HG03039 (cell line): ENCODE measurements at regions not wholly inside any gene's neighbourhood (a gene's known extent, or its start where the extent isn't known, plus 50 kb on each side); places are given as distances from the start of the nearest gene placed in this dataset.

Experiments
- ATAC-seq: cut with Tn5 transposase; IDR thresholded peaks from one replicate; pipeline ENCODE4 v1.9.1; 2021; ENCODE audit warnings: mild to moderate bottlenecking, moderate library complexity; ENCODE audit not compliant: unreplicated experiment

DNA sequence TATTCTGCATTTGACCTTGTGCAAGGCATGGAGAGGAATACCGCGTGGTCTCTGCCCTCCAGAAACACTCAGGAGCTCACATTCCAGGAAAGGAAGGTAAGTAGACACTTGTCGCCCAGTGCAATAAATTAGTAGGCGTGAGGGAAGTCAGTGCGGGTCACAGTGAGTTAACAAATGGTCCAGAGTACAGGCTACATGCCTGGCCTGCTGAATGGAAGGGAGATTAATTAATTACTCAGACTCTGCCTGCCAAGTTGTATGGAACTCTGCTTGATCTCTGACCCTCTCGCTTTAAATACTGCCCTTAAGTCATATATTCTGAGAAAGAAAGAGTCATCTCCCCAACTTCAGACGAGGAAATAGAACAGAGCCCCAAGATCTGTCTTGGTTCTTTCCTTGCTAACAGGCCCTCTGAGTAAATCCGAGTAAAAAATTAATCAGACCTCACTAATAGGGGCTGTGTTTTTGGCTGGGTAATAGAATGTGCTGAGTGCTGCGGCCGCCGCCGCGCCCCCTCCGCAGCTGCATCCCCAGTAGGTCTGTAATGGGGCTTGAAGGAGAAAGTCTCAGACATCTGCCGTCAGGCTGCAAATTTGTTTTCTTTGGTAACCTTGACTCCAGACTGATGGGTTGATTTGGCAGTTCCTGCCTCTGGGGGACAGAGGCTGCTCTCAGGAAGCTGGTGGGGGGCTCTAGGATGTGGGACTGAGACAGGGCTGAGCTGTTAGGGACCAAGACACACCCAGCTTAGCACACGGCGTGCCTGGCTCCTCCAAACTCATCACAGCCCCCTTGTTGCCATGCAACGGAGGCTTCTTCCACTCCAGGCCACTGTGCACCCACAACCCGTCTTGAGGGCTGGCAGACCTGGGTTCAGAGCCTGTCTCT is 144.4 kb downstream of the NSG2 start:
- no peak for ATAC-seq

DNA sequence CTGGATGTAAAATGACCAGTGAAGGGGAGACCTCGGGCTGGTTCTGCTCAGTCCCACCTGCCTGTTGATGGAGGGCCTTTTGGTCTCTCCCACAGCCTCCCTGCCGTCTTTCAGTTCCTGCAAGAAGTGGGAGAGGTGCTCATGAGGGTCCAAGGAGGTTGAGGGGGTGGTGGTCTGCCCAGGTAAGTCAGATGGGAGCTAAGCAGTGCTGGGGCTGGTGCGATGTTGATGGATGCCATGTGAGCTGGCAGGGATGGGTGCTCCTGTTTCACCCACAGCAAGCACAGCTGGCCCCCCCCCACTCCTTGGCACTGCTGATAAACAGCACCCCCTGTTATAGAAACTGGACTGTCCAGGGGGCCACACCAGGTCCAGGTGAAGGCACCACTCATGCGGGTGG is 145.6 kb downstream of the NSG2 start:
- ATAC-seq = no peak

DNA sequence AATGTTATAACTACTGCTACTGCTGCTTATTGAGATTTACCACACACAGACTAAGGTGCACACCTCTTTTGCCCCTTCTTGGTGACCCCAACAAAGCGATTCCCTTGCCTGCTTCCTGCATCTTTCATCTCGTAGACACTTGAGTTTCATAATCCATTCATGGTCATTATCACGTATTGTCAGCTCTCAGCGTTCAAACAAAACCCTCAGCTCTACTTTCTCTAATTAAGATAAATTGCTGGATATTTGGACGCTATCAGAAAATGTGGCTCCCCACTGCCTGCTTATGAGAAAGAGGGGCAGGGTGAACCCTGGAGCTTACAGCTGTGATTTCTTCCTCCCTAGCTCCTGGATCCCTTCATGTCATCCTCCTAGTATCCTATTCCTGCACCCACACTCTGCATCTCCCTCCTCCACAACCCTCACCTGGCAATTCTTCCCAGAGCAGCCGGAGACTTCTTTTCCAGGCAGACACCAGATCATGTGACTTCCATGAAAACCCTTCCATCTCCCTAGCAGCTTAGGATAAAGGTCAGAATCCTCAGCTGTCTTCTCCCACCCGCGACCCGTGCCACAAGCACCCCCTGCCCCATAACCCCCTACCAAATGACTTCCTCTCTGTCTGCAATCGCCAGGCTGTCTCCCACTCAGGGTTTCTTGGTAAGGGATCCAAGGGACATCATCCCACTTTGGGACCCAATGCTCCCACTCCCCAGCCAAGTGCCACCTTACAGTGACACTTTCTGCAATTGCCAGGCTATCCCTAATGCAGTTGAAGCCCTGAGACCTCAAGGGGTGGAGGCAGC is 146.5 kb downstream of the NSG2 start:
- no peak for ATAC-seq

GRCh38 chr5:174192901-174193300 is 147.4 kb downstream of the NSG2 start:
- ATAC-seq = no peak

GRCh38 chr5:174195517-174195916 is 150.0 kb downstream of the NSG2 start:
- ATAC-seq = no peak

- ATAC-seq = no peak
Observed at GRCh38 chr5:174197929-174198328, 152.4 kb downstream of the NSG2 start.

GRCh38 chr5:174198541-174198940 is 153.0 kb downstream of the NSG2 start:
- ATAC-seq = no peak

- no peak for ATAC-seq
Observed at GRCh38 chr5:174202996-174203395, 157.5 kb downstream of the NSG2 start.

- no peak for ATAC-seq
Observed at GRCh38 chr5:174204535-174205313, 159.2 kb downstream of the NSG2 start.

- no peak for ATAC-seq
Observed at GRCh38 chr5:174205939-174206338, 160.4 kb downstream of the NSG2 start.

GRCh38 chr5:174210596-174211276 is 165.2 kb downstream of the NSG2 start:
- ATAC-seq = no peak

DNA sequence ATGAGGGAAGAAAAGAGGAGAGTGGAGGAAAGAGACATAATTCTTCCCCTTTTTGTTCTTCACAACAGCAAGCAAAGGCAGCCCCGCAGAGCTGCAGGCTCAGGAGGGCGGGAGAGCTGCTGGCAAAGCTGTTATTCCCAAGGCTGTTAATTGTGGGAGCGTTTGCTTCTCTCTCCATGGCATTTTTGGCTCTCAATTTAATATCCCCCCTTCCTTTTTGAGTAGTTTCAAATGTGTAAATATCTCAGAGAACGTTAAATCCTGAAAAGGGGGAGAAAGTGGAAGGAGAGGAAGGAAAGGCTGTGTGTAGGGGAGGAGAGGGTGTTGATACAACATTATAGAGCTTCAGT is 165.7 kb downstream of the NSG2 start:
- ATAC-seq = no peak

- no peak for ATAC-seq
Observed at GRCh38 chr5:174217527-174217926, 172.0 kb downstream of the NSG2 start.

DNA sequence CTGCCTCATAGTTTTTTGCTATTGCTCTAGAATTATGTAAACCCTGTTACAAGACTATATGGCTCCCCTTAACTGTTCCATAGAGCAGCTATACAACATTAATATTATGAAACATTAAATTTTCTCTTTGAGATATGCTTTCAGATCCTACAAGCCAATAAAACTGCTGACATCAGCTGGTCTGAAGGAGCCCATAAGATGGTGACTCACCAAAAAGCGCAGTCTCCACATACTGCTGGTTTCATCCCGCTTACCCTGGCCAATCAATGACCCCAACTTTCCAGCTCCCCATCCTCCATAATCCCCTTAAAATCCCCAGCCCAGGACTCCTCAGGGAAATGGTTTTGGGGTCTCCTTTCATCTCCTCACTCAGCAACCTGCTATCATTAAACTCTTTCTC is 172.7 kb downstream of the NSG2 start:
- ATAC-seq = no peak

DNA sequence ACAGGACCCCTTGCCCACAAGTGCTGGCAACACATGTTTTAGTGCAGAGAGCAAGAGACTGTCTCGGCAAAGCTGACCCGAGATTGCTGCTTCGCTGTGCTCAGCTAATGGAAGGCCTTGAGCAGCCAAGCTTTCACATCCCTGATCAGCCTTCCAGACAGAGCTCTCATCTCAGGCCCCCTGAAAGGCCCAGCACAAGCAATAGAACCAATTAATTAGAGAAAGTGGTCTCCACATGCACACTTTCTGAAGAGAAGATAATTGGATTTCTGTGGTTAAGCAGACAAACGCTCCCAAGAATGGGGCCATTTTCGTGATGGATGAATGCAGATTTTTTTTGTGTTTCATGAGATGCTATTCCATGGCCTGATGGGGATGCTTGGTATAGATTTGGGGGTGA is 174.9 kb downstream of the NSG2 start:
- no peak for ATAC-seq

DNA sequence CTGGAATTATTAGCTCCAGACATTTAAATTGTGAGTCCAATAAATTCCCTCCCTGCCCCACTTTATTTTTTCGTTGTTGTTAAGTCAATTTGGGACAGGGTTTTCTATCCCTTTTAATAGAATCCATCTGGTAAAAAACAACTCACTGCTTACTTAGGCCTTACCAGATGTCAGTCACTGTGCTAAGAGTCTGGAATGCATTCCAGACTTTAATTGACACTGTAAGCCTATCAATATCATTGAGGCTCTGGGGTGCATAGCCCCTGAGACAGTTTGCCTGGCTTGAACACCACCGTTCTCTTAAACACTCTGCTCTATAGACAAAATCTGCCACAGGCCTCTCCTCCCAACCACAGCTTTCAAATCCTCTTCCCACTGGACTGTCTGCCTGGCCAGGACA is 175.9 kb downstream of the NSG2 start:
- no peak for ATAC-seq

DNA sequence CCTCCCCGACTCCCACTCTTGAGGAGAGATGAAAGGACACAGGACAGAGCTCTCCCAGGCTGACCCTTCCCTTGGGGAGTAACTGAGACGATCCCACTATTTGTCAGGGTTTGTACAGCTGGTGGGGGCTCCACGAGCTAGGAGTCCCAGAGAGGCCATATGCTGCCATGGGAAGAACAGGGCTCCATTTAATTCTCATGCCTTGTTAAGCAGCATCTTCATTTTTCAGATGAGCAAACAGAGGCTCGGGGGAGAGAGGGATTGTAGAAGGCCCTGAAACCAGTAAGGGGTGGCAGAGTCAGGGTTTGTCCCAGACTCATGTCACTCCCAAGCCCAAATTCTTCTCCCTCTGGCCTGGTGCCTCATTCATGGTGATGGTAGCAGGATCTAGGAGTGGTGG is 176.4 kb downstream of the NSG2 start:
- no peak for ATAC-seq

DNA sequence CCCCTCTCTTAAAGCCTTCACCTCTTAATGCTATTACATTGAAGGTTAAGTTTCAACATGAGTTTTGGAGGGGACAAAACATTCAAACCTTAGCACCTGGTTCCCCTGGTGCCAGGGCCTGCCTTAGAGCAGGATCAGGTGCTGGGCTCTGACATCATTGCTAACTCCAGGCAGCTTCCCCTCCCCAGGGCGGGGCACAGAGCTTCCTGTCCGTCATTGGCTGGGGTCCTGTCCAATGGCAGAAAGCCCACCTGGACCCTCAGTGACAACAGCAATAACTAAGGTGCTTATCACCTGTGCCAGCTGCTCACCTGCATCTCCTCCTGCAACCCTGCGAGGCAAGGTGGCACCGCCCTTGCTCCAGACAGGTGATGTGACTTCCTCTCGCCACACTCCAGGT is 177.4 kb downstream of the NSG2 start:
- ATAC-seq = no peak

DNA sequence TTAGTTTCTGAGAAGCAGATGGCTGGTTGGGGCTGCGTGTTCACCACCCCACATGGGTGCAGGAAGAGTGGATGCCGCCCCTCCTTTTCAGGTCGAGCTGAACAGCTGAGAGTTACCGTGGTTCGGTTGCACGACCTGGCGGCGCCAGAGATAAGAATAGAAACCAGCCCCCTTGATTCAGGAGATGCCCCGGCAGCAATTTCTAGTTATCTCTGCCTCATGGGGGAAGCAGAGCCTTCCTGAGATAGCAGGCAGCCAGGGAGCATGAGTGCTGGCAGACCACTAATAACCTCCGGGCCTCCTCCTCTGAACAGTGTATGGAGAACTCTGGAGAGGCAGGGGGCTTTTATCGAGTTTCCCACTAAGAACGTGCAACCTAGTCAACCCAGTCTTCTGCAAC is 177.8 kb downstream of the NSG2 start:
- ATAC-seq = no peak

GRCh38 chr5:174229068-174229467 is 183.6 kb downstream of the NSG2 start:
- no peak for ATAC-seq
